ENCODE measurements at regions not wholly inside any gene's neighbourhood (a gene's known extent, or its start where the extent isn't known, plus 50 kb on each side); places are given as distances from the start of the nearest gene placed in this dataset.

GRCh38 chr18:5726011-5726410 lies 169.3 kb downstream of the TMEM200C start:
- H3K4me3 Mint-ChIP-seq = no peak overlapping the region

More at GRCh38 chr18:5726011-5726410, 169.3 kb downstream of the TMEM200C start:
- Histone ChIP-seq H3K4me3 (no peak overlapping the region), H4K20me1 (replicated peaks; ENCODE audit: insufficient read depth) (no peaks in the 10 kb centered on the region), H3K4me1 (ENCODE audit: insufficient read depth) (no peaks in the 10 kb centered on the region), H2AFZ (no peak overlapping the region), H3K79me2 (replicated peaks; ENCODE audit: insufficient read depth) (no peaks in the 10 kb centered on the region), H3K27me3 (ENCODE audit: insufficient read depth) (no peaks in the 10 kb centered on the region), H3K27ac (ENCODE audit: low read depth) (no peak overlapping the region), H3F3A (replicated peaks; ENCODE audit: low read depth) (no peaks in the 10 kb centered on the region), H3K4me2 (no peak overlapping the region), H3K36me3 (ENCODE audit: insufficient read depth) (no peaks in the 10 kb centered on the region), H3K9me2 (ENCODE audit: insufficient read depth) (0 out of 2 replicates have a peak, but pooled peaks cover 6% of the 10 kb centered on the region)
- H3K4me1 Mint-ChIP-seq = peaks cover 14% of the 10 kb centered on the region; the same call in 2 of the 3 replicates
- H3K27ac Mint-ChIP-seq = no peak overlapping the region
- ATAC-seq = no peak
- no peaks in the 10 kb centered on the region for H3K36me3 Mint-ChIP-seq (ENCODE audit: low read depth)
- no peaks in the 10 kb centered on the region; the same call in 1 of the 3 replicates for H3K9me3 Mint-ChIP-seq
- H3K27me3 Mint-ChIP-seq (ENCODE audit: insufficient read depth, low read depth, poor library complexity) = peaks cover 3% of the 10 kb centered on the region
- no peak for TF ChIP-seq NANOG (IDR thresholded peaks at IDR 0.05; ENCODE audit: borderline replicate concordance)
- TF ChIP-seq POLR2AphosphoS5 (IDR thresholded peaks at IDR 0.05; ENCODE audit: low read depth) = no peak
- TF ChIP-seq, protein P1, sequence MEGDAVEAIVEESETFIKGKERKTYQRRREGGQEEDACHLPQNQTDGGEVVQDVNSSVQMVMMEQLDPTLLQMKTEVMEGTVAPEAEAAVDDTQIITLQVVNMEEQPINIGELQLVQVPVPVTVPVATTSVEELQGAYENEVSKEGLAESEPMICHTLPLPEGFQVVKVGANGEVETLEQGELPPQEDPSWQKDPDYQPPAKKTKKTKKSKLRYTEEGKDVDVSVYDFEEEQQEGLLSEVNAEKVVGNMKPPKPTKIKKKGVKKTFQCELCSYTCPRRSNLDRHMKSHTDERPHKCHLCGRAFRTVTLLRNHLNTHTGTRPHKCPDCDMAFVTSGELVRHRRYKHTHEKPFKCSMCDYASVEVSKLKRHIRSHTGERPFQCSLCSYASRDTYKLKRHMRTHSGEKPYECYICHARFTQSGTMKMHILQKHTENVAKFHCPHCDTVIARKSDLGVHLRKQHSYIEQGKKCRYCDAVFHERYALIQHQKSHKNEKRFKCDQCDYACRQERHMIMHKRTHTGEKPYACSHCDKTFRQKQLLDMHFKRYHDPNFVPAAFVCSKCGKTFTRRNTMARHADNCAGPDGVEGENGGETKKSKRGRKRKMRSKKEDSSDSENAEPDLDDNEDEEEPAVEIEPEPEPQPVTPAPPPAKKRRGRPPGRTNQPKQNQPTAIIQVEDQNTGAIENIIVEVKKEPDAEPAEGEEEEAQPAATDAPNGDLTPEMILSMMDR (conservative IDR thresholded peaks at IDR 0.05; ENCODE audit: low read depth in 2 of 2) = no peak
- TF ChIP-seq CREB1 (CRISPR knock-in tag; IDR thresholded peaks at IDR 0.05; ENCODE audit: low read depth) = no peak
- TF ChIP-seq STAT1 (IDR thresholded peaks at IDR 0.05; ENCODE audit: unreplicated experiment) = no peak
- TF ChIP-seq ETS1 (IDR thresholded peaks at IDR 0.05) = no peak
- TF ChIP-seq REST (IDR thresholded peaks at IDR 0.05; ENCODE audit: unreplicated experiment) = no peak
- TF ChIP-seq EZH2phosphoT487 (IDR thresholded peaks at IDR 0.05; ENCODE audit: unreplicated experiment) = no peak
- TF ChIP-seq, protein P2, sequence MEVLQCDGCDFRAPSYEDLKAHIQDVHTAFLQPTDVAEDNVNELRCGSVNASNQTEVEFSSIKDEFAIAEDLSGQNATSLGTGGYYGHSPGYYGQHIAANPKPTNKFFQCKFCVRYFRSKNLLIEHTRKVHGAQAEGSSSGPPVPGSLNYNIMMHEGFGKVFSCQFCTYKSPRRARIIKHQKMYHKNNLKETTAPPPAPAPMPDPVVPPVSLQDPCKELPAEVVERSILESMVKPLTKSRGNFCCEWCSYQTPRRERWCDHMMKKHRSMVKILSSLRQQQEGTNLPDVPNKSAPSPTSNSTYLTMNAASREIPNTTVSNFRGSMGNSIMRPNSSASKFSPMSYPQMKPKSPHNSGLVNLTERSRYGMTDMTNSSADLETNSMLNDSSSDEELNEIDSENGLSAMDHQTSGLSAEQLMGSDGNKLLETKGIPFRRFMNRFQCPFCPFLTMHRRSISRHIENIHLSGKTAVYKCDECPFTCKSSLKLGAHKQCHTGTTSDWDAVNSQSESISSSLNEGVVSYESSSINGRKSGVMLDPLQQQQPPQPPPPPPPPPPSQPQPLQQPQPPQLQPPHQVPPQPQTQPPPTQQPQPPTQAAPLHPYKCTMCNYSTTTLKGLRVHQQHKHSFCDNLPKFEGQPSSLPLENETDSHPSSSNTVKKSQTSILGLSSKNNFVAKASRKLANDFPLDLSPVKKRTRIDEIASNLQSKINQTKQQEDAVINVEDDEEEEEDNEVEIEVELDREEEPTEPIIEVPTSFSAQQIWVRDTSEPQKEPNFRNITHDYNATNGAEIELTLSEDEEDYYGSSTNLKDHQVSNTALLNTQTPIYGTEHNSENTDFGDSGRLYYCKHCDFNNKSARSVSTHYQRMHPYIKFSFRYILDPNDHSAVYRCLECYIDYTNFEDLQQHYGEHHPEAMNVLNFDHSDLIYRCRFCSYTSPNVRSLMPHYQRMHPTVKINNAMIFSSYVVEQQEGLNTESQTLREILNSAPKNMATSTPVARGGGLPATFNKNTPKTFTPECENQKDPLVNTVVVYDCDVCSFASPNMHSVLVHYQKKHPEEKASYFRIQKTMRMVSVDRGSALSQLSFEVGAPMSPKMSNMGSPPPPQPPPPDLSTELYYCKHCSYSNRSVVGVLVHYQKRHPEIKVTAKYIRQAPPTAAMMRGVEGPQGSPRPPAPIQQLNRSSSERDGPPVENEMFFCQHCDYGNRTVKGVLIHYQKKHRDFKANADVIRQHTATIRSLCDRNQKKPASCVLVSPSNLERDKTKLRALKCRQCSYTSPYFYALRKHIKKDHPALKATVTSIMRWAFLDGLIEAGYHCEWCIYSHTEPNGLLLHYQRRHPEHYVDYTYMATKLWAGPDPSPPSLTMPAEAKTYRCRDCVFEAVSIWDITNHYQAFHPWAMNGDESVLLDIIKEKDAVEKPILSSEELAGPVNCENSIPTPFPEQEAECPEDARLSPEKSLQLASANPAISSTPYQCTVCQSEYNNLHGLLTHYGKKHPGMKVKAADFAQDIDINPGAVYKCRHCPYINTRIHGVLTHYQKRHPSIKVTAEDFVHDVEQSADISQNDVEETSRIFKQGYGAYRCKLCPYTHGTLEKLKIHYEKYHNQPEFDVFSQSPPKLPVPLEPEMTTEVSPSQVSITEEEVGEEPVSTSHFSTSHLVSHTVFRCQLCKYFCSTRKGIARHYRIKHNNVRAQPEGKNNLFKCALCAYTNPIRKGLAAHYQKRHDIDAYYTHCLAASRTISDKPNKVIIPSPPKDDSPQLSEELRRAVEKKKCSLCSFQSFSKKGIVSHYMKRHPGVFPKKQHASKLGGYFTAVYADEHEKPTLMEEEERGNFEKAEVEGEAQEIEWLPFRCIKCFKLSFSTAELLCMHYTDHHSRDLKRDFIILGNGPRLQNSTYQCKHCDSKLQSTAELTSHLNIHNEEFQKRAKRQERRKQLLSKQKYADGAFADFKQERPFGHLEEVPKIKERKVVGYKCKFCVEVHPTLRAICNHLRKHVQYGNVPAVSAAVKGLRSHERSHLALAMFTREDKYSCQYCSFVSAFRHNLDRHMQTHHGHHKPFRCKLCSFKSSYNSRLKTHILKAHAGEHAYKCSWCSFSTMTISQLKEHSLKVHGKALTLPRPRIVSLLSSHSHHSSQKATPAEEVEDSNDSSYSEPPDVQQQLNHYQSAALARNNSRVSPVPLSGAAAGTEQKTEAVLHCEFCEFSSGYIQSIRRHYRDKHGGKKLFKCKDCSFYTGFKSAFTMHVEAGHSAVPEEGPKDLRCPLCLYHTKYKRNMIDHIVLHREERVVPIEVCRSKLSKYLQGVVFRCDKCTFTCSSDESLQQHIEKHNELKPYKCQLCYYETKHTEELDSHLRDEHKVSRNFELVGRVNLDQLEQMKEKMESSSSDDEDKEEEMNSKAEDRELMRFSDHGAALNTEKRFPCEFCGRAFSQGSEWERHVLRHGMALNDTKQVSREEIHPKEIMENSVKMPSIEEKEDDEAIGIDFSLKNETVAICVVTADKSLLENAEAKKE (CRISPR knock-in tag; IDR thresholded peaks at IDR 0.05) = no peak
- TF ChIP-seq JUNB (IDR thresholded peaks at IDR 0.05; ENCODE audit: unreplicated experiment) = no peak
- no peak for TF ChIP-seq ZNF331 (CRISPR knock-in tag; IDR thresholded peaks at IDR 0.05; ENCODE audit: low read depth)
- no peak for DNase-seq (ENCODE audit: low spot score)
